ENCODE measurements at regions not wholly inside any gene's neighbourhood (a gene's known extent, or its start where the extent isn't known, plus 50 kb on each side); places are given as distances from the start of the nearest gene placed in this dataset.
A peak's percentile ranks its signal among the peaks of the same experiment; 100 is the strongest.

- DNase-seq (ENCODE audit: low read depth in 4 of 4, low spot score in 2 of 4): no peak
Observed at GRCh38 chr4:18556402-18556801, 534.8 kb upstream of the LCORL start.

GRCh38 chr4:18540349-18540748, 518.8 kb upstream of the LCORL start:
- no peak for DNase-seq (ENCODE audit: low read depth in 4 of 4, low spot score in 2 of 4)

- no peak for DNase-seq (ENCODE audit: low read depth in 4 of 4, low spot score in 2 of 4)
Observed at GRCh38 chr4:18538121-18538520, 516.6 kb upstream of the LCORL start.

- no peak for DNase-seq (ENCODE audit: low read depth in 4 of 4, low spot score in 2 of 4)
Observed at GRCh38 chr4:18536428-18536827, 514.9 kb upstream of the LCORL start.

GRCh38 chr4:18535948-18536347, 514.4 kb upstream of the LCORL start:
- DNase-seq (ENCODE audit: low read depth in 4 of 4, low spot score in 2 of 4): no peak

- no peak for DNase-seq (ENCODE audit: low read depth in 4 of 4, low spot score in 2 of 4)
Observed at GRCh38 chr4:18533262-18533775, 511.8 kb upstream of the LCORL start.

- DNase-seq (ENCODE audit: low read depth in 4 of 4, low spot score in 2 of 4): no peak
Observed at GRCh38 chr4:18531731-18532130, 510.2 kb upstream of the LCORL start.

GRCh38 chr4:18529482-18529881, 507.9 kb upstream of the LCORL start:
- DNase-seq (ENCODE audit: low read depth in 4 of 4, low spot score in 2 of 4): no peak

GRCh38 chr4:18524667-18525066, 503.1 kb upstream of the LCORL start:
- no peak for DNase-seq (ENCODE audit: low read depth in 4 of 4, low spot score in 2 of 4)

- no peak for DNase-seq (ENCODE audit: low read depth in 4 of 4, low spot score in 2 of 4)
Observed at GRCh38 chr4:18518098-18518497, 496.5 kb upstream of the LCORL start.

GRCh38 chr4:18513861-18514260, 492.3 kb upstream of the LCORL start:
- DNase-seq (ENCODE audit: low read depth in 4 of 4, low spot score in 2 of 4): no peak

GRCh38 chr4:18512718-18513117, 491.2 kb upstream of the LCORL start:
- DNase-seq (ENCODE audit: low read depth in 4 of 4, low spot score in 2 of 4): no peak

GRCh38 chr4:18511727-18512126, 490.2 kb upstream of the LCORL start:
- DNase-seq (ENCODE audit: low read depth in 4 of 4, low spot score in 2 of 4): no peak

- no peak for DNase-seq (ENCODE audit: low read depth in 4 of 4, low spot score in 2 of 4)
Observed at GRCh38 chr4:18508786-18509185, 487.2 kb upstream of the LCORL start.

- peak in 1 of 4 donors; percentile 4 for DNase-seq (ENCODE audit: low read depth in 4 of 4, low spot score in 2 of 4)
Observed at GRCh38 chr4:18480928-18481327, 459.4 kb upstream of the LCORL start.

GRCh38 chr4:18480342-18480741, 458.8 kb upstream of the LCORL start:
- no peak for DNase-seq (ENCODE audit: low read depth in 4 of 4, low spot score in 2 of 4)

- DNase-seq (ENCODE audit: low read depth in 4 of 4, low spot score in 2 of 4): no peak
Observed at GRCh38 chr4:18479825-18480224, 458.3 kb upstream of the LCORL start.

GRCh38 chr4:18463987-18464559, 442.5 kb upstream of the LCORL start:
- no peak for DNase-seq (ENCODE audit: low read depth in 4 of 4, low spot score in 2 of 4)

GRCh38 chr4:18458465-18458864, 436.9 kb upstream of the LCORL start:
- no peak for DNase-seq (ENCODE audit: low read depth in 4 of 4, low spot score in 2 of 4)

GRCh38 chr4:18454349-18454748, 432.8 kb upstream of the LCORL start:
- DNase-seq (ENCODE audit: low read depth in 4 of 4, low spot score in 2 of 4): no peak

- no peak for DNase-seq (ENCODE audit: low read depth in 4 of 4, low spot score in 2 of 4)
Observed at GRCh38 chr4:18445110-18445509, 423.6 kb upstream of the LCORL start.

GRCh38 chr4:18444206-18444605, 422.7 kb upstream of the LCORL start:
- no peak for DNase-seq (ENCODE audit: low read depth in 4 of 4, low spot score in 2 of 4)

- no peak for DNase-seq (ENCODE audit: low read depth in 4 of 4, low spot score in 2 of 4)
Observed at GRCh38 chr4:18442957-18443356, 421.4 kb upstream of the LCORL start.

Data from left renal cortex interstitium (tissue), 4 donors.